ENCODE measurements at regions not wholly inside any gene's neighbourhood (a gene's known extent, or its start where the extent isn't known, plus 50 kb on each side); places are given as distances from the start of the nearest gene placed in this dataset.

- TF ChIP-seq CTCF (conservative IDR thresholded peaks at IDR 0.05; ENCODE audit: low read depth in 2 of 2) (no peak), CREB1 (CRISPR knock-in tag; IDR thresholded peaks at IDR 0.05; ENCODE audit: low read depth) (no peak), NANOG (IDR thresholded peaks at IDR 0.05; ENCODE audit: borderline replicate concordance) (no peak), EZH2 (IDR thresholded peaks at IDR 0.05; ENCODE audit: low read depth, unreplicated experiment) (no peak), EZH2phosphoT487 (IDR thresholded peaks at IDR 0.05; ENCODE audit: unreplicated experiment) (no peak), JUNB (IDR thresholded peaks at IDR 0.05; ENCODE audit: unreplicated experiment) (no peak), POLR2AphosphoS5 (IDR thresholded peaks at IDR 0.05; ENCODE audit: low read depth) (no peak), REST (IDR thresholded peaks at IDR 0.05; ENCODE audit: unreplicated experiment) (no peak), ZNF331 (CRISPR knock-in tag; IDR thresholded peaks at IDR 0.05; ENCODE audit: low read depth) (no peak), ZNF462 (CRISPR knock-in tag; IDR thresholded peaks at IDR 0.05) (no peak), STAT1 (IDR thresholded peaks at IDR 0.05; ENCODE audit: unreplicated experiment) (no peak), ZNF114 (CRISPR knock-in tag; IDR thresholded peaks at IDR 0.05) (no peak), ETS1 (IDR thresholded peaks at IDR 0.05) (no peak)
These were observed 749.8 kb upstream of the NRXN1 start for GRCh38 chr2:51781691-51782090.

All from GM23338 (cell line).